ENCODE measurements at regions not wholly inside any gene's neighbourhood (a gene's known extent, or its start where the extent isn't known, plus 50 kb on each side); places are given as distances from the start of the nearest gene placed in this dataset.
"Not testable (repeated sequence)": the region's sequence is repeated elsewhere in the genome, so short reads cannot be mapped to it uniquely, and the experiment has no call there.

DNA sequence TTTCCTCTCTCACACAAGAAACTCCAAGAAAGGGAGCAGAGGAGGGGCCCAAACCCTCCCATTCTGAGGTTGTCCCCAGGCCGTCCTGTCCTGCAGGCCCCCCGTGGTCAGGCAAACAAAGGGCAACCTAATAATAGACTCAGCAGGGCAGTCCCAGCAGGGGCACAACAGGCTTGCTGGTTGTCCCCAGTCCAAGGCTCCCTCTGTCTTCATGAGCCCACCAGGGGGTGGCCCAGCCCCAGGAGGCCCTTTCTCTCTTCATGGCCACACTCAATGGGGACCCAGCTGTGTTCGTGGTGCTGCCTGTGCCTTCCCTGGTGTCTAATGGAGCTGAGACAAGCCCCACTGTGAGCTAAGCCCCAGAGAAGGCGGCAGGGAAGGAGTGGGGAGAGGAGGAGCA lies 359.9 kb downstream of the ADGRD1 start:
- no peak for TF ChIP-seq CTCF (IDR thresholded peaks at IDR 0.05; ENCODE audit: borderline replicate concordance, control extremely low read depth, extremely low read depth, insufficient read depth, missing control alignments)
- in situ Hi-C loops (cut with MboI; ENCODE audit: low sequenced_read_pairs, unreplicated experiment): no loop called here

GRCh38 chr12:131314524-131315090 lies 360.9 kb downstream of the ADGRD1 start:
- in situ Hi-C loops (cut with MboI; ENCODE audit: low sequenced_read_pairs, unreplicated experiment): no loop called here
- DNase-seq (ENCODE audit: low spot score): no peak
- no peak for TF ChIP-seq CTCF (IDR thresholded peaks at IDR 0.05; ENCODE audit: borderline replicate concordance, control extremely low read depth, extremely low read depth, insufficient read depth, missing control alignments)

More for the DNA sequence above, 359.9 kb downstream of the ADGRD1 start:
- DNase-seq (ENCODE audit: low spot score): no peak

- in situ Hi-C loops (cut with MboI; ENCODE audit: low sequenced_read_pairs, unreplicated experiment): no loop called here
- no peak for DNase-seq (ENCODE audit: low spot score)
- TF ChIP-seq CTCF (IDR thresholded peaks at IDR 0.05; ENCODE audit: borderline replicate concordance, control extremely low read depth, extremely low read depth, insufficient read depth, missing control alignments): no peak
Observed at GRCh38 chr12:131315601-131316000, 361.9 kb downstream of the ADGRD1 start.

DNA sequence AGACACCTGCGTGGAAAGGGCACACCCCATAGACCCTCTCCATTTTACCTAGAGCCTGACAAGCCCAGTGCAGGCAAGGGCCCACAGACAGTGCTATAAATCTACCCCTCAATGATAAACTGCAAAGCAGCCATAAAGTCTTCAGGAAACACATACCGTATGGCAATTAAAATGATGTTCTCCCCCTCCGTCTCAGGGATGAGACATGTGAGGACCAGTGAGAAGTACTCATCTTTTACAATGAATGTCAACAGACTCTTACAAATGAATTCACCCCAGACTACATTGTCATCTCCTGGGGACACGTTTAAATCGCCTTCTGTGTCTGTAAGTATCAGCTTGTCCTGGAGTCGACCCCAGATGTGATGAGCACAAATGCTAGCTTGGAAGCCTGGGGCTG lies 362.7 kb downstream of the ADGRD1 start:
- in situ Hi-C loops (cut with MboI; ENCODE audit: low sequenced_read_pairs, unreplicated experiment): no loop called here
- TF ChIP-seq CTCF (IDR thresholded peaks at IDR 0.05; ENCODE audit: borderline replicate concordance, control extremely low read depth, extremely low read depth, insufficient read depth, missing control alignments): no peak
- no peak for DNase-seq (ENCODE audit: low spot score)

- no peak for TF ChIP-seq CTCF (IDR thresholded peaks at IDR 0.05; ENCODE audit: borderline replicate concordance, control extremely low read depth, extremely low read depth, insufficient read depth, missing control alignments)
- DNase-seq (ENCODE audit: low spot score): no peak
- in situ Hi-C loops (cut with MboI; ENCODE audit: low sequenced_read_pairs, unreplicated experiment): no loop called here
Observed at GRCh38 chr12:131318045-131318685, 364.5 kb downstream of the ADGRD1 start.

GRCh38 chr12:131321988-131322387 lies 368.3 kb downstream of the ADGRD1 start:
- no peak for DNase-seq (ENCODE audit: low spot score)
- no peak for TF ChIP-seq CTCF (IDR thresholded peaks at IDR 0.05; ENCODE audit: borderline replicate concordance, control extremely low read depth, extremely low read depth, insufficient read depth, missing control alignments)
- in situ Hi-C loops (cut with MboI; ENCODE audit: low sequenced_read_pairs, unreplicated experiment): no loop called here

- in situ Hi-C loops (cut with MboI; ENCODE audit: low sequenced_read_pairs, unreplicated experiment); DNase-seq (ENCODE audit: low spot score): not testable (repeated sequence)
Observed at GRCh38 chr12:131322460-131322859, 368.8 kb downstream of the ADGRD1 start.

Data from GM13976 (cell line).